ENCODE measurements at regions not wholly inside any gene's neighbourhood (a gene's known extent, or its start where the extent isn't known, plus 50 kb on each side); places are given as distances from the start of the nearest gene placed in this dataset.
A peak's percentile ranks its signal among the peaks of the same experiment; 100 is the strongest.
"Not testable (repeated sequence)": the region's sequence is repeated elsewhere in the genome, so short reads cannot be mapped to it uniquely, and the experiment has no call there.

GRCh38 chr18:51569561-51569960, 372.1 kb upstream of the MEX3C start:
- peak overlapping the region in 7 of 12 donors; percentile 9 to 64 (median 55) for H3K27ac ChIP-seq
- TF ChIP-seq POLR2A (IDR thresholded peaks at IDR 0.05) (no peak), CTCF (IDR thresholded peaks at IDR 0.05) (no peak)
- no peaks in the 10 kb centered on the region for H3K9me3 ChIP-seq
- WGBS, 4 donors, result 36 to 53% (median 45%) methylated on average over 2 of the region's 2 CpGs
- intact Hi-C loops (cut with DNase I), result no loop called here
- no peaks in the 10 kb centered on the region for H3K27me3 ChIP-seq
- DNase-seq (no peak), ATAC-seq (no peak)
- H3K36me3 ChIP-seq, result no peaks in the 10 kb centered on the region
- H3K4me1 ChIP-seq, result peaks cover 0 to 13% (median under 1%) of the 10 kb centered on the region in 12 donors
- H3K4me3 ChIP-seq, result no peak overlapping the region

GRCh38 chr18:51570071-51570470, 372.6 kb upstream of the MEX3C start:
- DNase-seq; ATAC-seq; H3K27me3 ChIP-seq; H3K4me3 ChIP-seq; H3K36me3 ChIP-seq; intact Hi-C loops (cut with DNase I); H3K9me3 ChIP-seq: not testable (repeated sequence)
- peak overlapping the region in 1 of 12 donors; percentile 63 for H3K27ac ChIP-seq
- WGBS, 4 donors, result 69 to 84% (median 83%) methylated on average over 4 of the region's 4 CpGs
- H3K4me1 ChIP-seq, result peaks cover 0 to 13% (median under 1%) of the 10 kb centered on the region in 12 donors

- H3K27ac ChIP-seq; DNase-seq; H3K36me3 ChIP-seq; H3K4me1 ChIP-seq; H3K27me3 ChIP-seq; H3K4me3 ChIP-seq; ATAC-seq; intact Hi-C loops (cut with DNase I): not testable (repeated sequence)
- 59 to 75% (median 69%) methylated on average over 7 of the region's 8 CpGs for WGBS, 4 donors
- H3K9me3 ChIP-seq, result peaks cover 0 to 14% (median 0%) of the 10 kb centered on the region in 12 donors
Observed at GRCh38 chr18:51573886-51574285, 376.4 kb upstream of the MEX3C start.

GRCh38 chr18:51575171-51575570, 377.7 kb upstream of the MEX3C start:
- DNase-seq, result no peak
- Histone ChIP-seq H3K27me3 (no peaks in the 10 kb centered on the region), H3K4me3 (no peak overlapping the region), H3K36me3 (no peaks in the 10 kb centered on the region), H3K9me3 (peaks cover 0 to 14% (median 0%) of the 10 kb centered on the region in 12 donors), H3K4me1 (no peaks in the 10 kb centered on the region), H3K27ac (no peak overlapping the region)
- ATAC-seq, result no peak
- intact Hi-C loops (cut with DNase I), result no loop called here
- 83 to 94% (median 90%) methylated on average over 2 of the region's 2 CpGs for WGBS, 4 donors
- TF ChIP-seq CTCF (IDR thresholded peaks at IDR 0.05), result no peak
- no peak for TF ChIP-seq POLR2A (IDR thresholded peaks at IDR 0.05)

GRCh38 chr18:51578406-51578980, 381.0 kb upstream of the MEX3C start:
- intact Hi-C loops (cut with DNase I), result no loop called here
- DNase-seq, result no peak
- H3K36me3 ChIP-seq, result no peaks in the 10 kb centered on the region
- no peak overlapping the region for H3K4me3 ChIP-seq
- H3K27ac ChIP-seq, result no peak overlapping the region
- WGBS, 4 donors, result 77 to 87% (median 81%) methylated on average over 7 of the region's 7 CpGs
- peaks cover 0 to 14% (median 0%) of the 10 kb centered on the region in 12 donors for H3K9me3 ChIP-seq
- ATAC-seq, result no peak
- no peaks in the 10 kb centered on the region for H3K4me1 ChIP-seq
- H3K27me3 ChIP-seq, result no peaks in the 10 kb centered on the region
- no peak for TF ChIP-seq CTCF (IDR thresholded peaks at IDR 0.05)
- TF ChIP-seq POLR2A (IDR thresholded peaks at IDR 0.05), result no peak

Data from heart left ventricle (tissue), 16 donors.